Hematopoietic multipotent progenitor cell treated with erythropoietin and hydrocortisone succinate and interleukin-3 and kit ligand, for 4 days (in vitro differentiated cells): ENCODE measurements at regions not wholly inside any gene's neighbourhood (a gene's known extent, or its start where the extent isn't known, plus 50 kb on each side); places are given as distances from the start of the nearest gene placed in this dataset.

ENCODE experiments used
- DNase-seq: peaks from one replicate; pipeline ENCODE4 v3.0.0-alpha.2; 2015

DNA sequence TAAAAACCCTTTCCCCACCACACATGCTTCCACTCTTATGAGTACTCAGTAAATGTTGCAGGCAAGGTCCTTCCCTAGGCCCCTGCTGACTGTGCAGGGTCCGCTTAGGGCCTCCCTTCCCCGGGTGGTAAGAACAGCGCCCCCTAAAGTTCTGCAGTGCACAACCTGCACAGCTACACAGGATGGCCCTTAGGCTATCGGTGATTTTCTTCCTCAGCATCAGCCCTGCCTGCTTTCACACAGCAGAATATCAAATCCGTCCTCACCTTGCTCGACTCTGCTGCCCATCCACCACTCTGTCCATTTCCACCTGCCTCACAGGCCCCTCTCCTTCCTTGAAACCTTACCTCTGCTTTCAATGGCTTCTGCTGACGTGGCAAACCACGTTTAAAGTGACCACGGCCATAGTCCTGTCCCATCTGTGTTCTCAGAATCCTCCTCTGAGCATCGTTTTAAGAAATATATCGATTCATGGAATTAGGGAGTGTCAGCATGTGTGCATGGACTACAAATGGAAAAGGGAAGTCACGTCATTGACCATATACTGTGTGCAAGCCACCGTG, 51.4 kb upstream of the TMEM132E start:
- DNase-seq, result peak; percentile 20

DNA sequence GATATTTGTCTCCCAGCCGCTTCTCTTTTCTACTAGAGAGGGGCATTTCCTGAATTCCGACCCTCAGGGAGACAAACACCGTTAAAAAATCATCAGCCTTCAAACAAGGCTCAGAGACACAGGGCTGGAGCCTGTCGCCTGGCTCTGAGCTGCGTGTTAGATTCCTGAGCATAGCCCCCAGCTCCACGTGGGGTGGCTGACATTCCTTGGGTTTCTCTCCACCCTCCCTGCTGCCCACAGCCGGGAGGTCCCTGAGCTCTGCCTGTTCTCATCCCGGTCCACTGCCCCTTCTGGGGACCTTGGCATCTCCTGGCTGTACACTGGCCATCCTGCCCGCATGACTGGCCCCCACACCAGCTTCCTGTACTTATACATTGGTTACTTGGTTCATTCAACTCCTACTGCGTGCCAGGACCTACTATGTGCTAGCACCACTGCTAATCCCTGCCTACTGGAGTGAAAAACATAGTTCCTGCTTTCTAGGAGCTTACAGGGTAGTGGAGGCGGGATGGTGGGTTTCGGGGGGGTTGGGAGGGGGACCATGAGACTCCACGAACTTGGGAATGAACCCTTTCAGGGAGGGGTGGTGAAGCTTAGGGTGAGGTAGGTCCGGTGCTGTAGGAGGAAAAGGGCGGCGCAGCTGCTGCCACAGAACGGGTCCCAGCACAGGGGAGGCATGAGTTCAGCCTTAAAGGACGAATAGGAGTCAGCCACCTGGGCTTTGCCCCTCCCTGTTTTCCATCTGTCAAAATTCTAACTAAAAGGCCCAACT, 52.1 kb upstream of the TMEM132E start:
- DNase-seq, result no peak

DNA sequence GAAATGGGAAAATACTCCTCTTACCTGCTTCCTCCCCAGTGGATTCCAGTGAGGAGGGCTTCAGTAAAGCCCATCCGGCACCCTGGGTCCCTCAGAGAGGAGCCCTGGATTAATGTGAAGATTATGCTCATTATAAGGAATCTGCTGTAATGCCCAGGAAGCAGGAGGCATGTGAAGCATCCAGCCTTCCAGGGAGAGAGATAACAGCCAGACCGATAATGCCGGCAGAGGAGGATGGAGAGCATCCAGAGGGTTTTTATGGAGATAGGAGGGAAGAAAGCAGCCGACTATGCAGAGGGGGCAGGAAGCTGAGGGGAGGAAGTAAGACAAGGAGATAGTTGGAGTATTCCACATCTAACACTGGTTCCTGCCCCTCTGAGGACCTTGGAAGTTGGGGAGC, 53.7 kb upstream of the TMEM132E start:
- DNase-seq, result no peak

DNA sequence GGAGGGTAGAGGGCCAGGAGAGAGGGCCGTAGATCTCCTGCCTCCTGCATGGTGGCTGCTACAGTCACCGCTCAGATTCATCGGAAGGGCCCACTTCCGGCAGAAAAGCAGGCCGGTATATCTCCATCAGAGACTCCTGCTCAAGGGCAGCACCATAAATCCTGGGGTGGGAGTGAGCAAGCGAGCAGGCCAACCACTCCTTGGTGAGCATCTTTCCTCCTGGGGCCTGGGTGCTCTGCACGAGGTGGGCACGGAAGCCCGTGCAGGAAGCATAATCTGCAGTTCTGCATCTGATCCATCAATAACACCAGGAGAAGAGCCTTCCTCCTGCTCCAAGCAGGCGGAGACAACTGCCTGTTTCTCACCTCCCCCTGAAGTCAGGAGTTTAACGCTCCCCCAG, 57.4 kb upstream of the TMEM132E start:
- DNase-seq, result no peak

DNA sequence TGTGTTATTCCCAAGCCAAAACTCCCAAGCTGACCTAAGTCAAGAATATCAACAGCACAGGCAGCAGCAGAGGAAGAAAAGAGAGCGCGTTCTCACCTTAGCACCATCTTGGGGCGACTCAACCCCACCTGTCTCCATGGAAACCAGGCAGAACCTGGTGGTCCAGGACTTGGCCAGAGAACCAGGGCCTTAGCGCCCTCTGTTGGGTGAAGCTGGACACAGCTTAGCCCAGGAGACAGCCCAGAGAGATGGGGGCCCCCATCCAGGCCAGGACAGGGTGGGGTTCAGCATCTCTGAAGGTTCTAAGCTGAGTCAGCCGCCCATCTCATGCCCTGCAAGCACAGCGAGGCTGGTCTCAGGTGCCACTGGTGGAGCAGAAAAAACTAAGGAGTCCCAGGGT, 60.1 kb upstream of the TMEM132E start:
- peak; percentile 43 for DNase-seq

DNA sequence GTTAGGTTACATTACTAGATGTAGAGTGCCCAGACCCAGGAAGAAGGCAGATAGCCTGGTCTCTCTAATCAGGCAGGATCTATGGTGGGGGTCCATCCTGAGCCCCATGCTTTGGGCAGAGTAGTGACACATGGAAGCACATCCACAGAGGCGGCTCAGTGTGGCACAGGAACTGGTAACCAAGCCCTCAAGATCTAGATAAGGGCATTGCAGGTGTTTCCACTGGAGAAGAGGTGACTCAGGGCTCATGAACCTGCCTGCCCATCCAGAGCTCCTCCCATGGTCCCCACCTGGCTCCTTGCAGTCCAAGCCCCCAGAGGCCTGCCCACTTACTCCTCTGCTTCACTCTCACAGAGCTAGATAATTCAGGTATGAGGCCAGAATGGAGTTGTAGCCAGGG, 62.0 kb upstream of the TMEM132E start:
- no peak for DNase-seq

DNA sequence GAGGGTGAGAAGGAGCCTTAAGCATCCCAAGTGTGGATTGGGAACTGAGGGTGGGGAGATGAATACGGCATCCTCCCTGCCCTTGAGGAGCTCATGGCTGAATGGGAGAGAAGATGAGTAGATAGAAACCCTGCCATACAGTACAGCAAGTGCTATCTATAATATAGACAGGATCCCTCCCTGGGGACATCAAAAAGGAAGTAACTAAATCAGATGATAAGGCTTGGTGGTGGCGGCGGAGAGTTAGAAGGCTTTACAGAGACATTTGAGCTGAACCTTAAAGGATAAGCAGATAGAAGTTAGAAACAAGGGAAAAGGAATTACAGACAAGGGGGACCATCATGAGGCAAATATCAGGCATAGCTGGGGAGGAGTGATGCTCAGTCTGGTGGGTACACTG, 67.5 kb upstream of the TMEM132E start:
- DNase-seq, result peak; percentile 41

DNA sequence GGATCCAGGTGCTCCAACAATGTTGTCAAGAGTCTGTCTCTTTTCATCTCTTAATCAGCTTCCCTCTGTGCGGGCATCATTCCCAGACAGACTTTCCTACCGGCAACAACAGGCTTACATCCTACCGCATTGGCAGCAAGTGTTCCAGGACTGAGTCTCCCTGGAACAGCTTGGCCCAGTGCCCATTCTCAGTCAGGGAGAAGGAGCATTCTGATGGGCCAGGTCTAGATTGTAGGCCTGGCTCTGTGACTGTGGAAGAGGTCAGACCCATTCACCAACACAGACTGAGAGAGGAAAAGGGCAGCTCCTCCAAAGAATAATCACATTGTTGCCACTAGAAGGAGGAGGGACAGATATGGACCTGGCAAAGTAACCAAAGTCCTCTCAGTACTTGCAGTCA, 68.1 kb upstream of the TMEM132E start:
- DNase-seq, result no peak

DNA sequence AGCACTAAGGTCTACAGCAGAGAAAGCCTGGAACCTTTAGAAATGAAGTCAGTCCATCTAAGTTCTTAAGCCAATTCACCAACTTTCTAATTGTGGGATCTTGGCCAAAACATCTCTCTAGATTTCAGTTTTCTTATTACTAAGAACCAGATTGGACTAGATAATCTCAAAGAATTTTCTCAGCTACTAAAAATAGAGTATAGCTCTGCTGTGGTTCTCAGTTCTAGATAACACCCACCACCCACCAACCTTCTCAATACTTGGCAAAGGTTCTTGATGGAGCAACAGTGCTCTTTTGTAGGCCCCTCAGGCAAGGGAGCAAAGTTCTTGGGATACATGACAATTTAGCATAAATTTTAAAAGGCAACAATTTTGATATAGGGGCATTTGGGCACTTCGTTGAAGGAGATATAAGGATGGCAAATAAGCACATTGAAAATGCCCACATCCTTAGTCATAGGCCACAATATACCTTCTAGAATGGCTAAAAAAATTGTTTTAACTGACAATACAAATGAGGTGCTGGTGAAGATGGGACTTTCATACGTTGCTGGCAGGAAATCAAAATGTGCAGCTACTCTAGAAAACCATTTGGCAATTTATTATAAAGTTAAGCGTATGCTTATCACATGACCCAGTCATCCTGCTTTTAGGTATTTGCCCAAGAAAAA, 74.4 kb upstream of the TMEM132E start:
- DNase-seq, result no peak

DNA sequence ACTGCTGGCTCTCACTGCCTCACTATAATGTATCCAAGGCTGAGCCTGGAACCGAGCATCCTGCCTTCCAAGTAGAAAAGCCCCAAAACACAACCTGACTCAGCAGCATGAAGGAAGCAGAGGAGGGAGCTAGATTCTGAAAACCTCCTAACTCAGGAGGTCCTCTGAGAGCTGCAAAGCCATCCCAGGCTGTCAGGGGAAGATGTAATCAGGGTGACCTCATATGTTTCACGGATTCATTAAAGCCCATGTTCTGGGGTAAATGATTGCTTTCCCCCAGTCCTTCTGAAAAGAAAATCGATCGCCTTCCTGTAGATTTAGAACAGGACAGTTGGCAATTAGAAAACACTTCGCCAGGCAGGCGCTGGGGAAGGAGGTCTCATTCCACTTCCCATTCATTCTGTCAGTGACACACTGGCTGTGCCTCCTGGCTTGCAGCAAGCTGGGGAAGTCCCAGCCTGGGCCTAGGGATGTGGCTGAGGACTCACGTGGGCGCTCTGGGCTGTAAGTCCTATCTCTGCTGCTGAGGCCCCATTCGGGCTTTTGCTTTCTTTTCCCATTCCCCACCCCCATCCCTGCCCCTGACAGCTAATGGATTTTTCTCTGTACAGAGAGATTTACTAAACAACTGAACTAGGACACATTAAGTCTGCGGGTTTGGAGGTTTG, 75.7 kb upstream of the TMEM132E start:
- peak; percentile 4 for DNase-seq

DNA sequence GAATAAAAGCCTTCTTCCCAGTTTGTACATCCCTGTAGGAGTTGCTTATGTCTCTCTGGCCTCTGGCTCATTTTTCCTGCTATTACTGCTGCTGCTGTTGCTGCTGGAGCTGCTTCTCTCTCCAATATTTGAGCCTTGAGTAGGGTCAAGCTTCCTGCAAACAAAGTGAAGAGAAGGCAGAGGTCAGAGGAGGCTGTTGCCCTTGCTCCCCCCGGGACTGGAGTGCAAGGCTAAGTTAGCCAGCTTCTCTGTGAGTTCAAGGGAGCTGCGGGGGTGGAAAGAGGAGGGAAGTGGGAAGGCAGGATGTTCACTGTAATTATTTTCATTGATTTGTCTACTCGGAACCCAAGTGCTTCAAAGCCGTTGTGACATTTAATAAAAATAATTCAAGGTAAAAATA, 77.0 kb upstream of the TMEM132E start:
- no peak for DNase-seq

DNA sequence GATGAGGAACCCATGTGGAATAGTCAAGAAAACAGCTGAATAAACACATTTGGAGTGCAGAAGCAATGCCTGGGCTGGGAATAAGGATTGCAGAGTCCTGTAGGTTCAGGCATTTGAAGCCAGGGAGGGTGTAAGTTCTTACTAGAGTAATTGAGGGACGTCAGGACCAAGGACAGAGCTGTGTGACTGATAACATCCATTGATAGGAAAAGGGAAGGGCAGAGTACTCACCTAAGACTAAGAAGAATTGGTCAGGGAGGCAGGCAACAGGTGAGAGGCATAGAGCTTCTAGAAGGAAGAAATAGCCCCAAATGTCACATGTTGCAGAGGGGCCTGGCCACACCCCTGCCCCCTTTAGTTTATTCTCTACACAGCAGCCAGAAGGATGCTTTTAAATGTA, 79.8 kb upstream of the TMEM132E start:
- DNase-seq, result peak; percentile 72

DNA sequence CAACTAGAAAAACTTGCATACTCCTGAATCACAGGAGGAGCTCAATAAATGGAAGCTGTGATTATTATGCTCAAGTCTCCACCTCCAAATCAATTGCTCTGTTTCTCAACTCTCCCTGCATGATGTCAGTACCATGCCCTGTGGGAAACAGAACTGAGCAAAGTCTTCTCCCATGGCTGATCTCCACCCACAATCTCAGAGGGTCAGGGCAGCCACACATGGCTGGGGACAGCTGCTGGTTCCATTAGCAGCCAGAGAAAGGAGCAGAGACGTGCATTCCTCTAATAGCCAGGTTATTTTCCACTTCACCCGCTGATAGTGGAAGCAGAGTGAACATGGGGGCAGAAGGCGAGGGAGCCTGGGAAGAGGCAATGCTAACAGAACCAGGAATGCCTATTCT, 85.5 kb upstream of the TMEM132E start:
- DNase-seq, result no peak

DNA sequence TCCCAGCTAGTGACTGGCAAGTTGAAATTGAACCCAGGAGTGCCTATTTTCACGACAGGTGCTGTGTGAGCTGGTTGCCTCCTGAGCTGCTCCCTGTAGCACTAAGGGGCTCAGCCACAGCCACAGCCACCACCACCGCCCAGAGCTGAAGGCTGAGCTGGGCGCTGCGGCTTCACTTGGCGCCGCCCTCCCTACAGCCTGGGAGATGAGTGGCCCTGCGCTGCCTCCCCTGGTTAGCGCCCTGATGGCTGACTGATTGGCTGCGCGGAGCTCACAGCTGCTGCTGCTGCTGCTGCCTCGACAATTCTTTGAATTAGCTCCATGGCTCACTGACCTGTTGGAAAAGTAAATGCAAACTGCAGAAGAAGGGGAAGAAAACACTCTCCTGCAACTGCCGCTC, 91.8 kb upstream of the TMEM132E start:
- peak; percentile 32 for DNase-seq

DNA sequence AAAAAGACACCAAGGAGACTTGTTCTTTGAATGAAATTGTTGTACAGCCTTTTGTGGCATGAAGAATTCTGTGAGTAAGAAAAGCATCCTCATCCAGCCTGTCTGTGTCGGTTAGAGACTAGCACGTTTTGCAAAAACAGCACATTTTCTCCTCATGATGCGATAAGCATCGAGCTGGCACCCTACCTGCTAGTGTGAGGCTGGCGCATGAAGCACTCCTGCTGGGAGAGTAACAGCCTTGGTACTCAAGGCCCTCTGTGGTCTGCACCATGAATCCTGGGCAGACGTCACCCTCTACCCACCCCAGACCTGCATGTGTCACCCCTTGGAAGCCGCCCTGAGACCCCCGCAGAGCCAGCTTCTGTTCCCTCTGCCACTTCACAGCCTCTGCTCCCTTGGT, 92.6 kb upstream of the TMEM132E start:
- DNase-seq, result no peak

DNA sequence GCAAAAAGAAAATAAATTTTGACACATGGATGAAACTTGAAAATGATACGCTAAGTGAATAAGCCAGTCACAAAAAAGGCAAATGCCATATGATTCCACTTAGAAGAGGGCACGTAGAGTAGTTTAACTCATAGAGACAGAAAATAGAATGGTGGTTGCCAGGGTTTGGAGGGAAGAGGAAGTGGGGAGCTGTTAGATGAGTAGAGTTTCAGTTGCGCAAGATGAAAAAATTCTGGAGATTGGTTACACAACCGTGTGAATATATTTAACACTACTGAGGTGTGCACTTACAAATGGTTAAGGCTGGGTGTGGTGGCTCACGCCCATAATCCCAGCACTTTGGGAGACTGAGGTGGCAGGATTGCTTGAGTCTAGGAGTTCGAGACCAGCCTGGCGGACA, 93.4 kb upstream of the TMEM132E start:
- DNase-seq, result peak; percentile 76

DNA sequence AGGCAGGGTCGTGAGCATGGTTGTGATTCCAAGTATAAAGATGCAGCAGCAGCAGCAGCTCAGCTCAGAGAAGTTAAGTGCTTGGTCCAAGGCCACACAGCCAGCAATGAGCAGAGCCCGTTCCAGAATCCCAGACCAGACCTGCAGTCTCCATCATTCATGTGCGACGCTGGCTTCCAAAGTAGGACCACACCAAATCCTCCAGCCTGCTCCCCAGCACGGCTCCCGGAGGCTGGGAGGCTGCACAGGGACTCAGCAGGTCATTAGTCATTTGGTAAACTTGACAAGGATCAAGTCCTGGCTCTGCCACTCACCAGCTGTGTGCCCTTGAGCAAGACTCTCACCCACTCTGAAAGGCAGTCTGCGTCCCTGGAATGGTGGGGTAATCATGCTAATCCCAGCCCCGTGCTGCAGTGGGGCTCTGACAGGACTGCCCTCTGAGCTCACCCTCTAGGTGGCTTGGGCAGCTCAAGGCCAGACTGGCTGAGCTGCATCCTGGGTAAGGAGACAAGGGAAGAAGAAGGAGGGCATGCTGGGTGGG, 95.1 kb upstream of the TMEM132E start:
- DNase-seq, result no peak

DNA sequence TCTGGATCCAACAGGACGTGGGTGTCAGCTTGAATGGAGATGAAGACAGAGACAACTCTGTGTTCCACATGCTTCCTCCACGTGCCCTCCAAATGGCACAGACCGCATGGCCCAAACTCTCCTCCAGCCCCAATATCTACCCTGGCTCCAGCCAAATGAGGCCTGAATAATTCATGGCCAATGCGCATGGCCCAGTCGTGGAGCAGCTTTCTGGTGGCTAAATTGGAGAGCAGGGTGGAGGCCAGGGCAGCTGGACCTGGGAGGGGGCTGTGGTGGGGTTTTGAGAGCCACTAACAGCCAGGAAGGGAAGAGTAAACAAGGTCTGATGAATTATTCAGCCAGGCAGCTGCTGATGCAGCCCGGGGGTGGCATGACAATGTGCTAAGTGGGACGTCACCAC, 96.7 kb upstream of the TMEM132E start:
- DNase-seq, result no peak

DNA sequence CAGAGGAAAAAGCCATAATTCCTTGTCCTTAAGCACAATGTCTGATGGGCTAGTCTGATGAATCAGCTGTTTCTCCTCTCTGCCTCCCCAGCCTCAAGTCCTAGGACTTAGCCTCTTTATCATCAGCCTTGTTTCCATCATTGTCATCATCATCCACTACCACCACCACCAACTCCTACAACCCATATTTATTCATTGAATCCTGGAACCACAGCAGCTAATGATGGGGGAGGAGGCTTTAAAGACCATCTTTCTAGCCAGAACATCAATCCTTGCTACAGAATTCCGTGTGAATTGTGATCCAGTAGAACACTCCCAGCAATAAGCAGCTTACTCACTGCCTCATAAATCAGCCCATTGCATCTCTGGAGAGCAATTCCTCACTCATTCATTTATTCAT, 97.6 kb upstream of the TMEM132E start:
- DNase-seq, result no peak

DNA sequence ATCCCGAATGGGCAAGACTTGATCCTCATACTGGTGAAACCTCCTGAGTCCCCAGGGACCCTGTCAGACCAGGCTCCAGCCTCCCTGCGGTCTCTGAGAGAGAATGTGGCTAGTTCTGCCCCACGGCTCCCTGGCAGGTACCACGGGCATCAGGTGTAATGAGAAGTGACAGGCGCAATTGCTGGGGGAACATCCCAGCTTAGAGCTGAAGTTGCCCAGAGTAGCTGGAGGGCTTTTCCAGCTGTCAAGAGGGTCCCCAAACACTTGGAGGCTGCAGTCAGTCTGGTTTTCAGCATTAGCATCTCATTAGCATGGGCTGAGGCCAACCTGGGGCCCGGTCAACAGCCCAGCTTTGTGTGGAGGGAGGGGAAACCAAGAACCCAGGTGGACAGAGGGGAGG, 100.0 kb upstream of the TMEM132E start:
- no peak for DNase-seq

DNA sequence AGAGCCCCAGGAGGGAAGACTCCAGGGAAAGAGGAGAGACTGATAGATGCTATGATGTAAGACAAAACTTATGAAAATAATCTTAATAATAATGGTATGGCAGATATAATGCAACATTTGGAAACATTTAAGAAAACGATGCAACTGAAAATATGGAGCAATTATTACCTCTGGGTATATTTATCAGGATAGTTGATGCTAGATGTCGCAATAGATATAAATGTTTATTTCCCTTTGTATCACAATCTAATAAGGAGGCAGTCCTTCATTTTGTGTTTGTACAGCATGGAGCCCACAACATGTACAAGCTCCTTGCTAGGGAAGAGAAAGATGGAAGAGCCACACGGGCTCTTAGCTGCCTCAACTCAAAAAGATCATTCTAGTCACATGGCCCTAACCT, 101.1 kb upstream of the TMEM132E start:
- DNase-seq, result no peak

DNA sequence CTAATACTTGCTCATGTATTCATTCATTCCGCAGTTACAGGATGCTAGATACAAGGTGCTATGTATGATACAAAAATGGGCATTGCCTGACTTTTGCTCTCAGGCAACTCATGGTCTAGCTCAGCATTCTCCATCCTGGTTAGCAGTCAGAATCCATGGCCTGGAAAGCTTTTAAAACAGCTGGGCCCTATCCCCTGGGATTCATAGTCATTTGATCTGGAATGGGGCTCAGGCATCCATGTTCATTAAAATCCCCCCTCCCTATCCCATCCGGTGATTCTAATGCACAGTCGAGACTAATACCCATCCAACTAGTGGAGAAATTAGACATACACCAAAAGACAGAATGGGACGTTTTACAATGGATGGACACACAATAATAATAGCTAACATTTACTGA, 104.1 kb upstream of the TMEM132E start:
- DNase-seq, result no peak

DNA sequence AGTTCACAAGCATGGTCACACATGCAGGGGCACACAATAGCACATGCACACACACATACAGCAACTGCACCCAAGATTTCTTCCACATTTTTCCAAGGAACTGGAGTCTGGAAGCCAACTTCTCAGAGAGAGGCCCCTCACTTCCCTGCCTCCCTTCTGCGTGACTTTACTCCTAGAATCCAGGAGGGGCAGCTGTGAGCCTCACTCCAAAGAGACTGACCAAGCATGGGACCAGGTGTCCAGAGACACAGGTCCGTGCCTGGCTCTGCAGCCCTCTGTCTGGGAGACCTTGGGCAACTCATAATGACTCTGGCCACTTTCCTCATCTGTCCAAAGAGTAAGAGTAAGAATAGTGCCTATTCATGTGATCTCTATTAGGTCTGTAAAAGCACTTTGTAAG, 104.7 kb upstream of the TMEM132E start:
- no peak for DNase-seq

DNA sequence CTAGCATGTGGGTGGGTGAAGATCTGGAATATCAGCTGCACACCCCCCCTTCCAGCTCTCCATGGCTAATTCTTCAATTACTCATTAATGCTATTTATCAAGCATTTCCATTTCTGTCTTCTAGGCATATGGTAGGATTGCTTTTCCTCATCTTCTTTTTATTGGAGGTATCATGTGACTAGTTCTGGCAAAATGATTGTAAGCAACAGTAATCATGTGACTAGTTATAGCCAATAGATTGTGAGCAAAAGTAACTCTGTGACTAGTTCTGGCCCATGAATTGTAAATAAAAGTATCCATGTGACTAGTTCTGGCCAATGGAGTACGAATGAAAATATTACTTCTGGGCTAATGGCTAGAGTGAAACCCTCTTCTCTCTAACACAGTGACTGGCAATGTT, 107.0 kb upstream of the TMEM132E start:
- DNase-seq, result no peak
